H1 (cell line): ENCODE measurements at regions not wholly inside any gene's neighbourhood (a gene's known extent, or its start where the extent isn't known, plus 50 kb on each side); places are given as distances from the start of the nearest gene placed in this dataset.

ENCODE experiments used
- CTCF ChIA-PET: fragments of 300-600 bp; sonication (Branson Sonifier 250); formaldehyde crosslinking; loops from one replicate; lab custom pipeline; 2021; ENCODE audit not compliant: partially characterized antibody; lab: Charles Lee
- POLR2A ChIA-PET: fragments of 300-600 bp; sonication (Branson Sonifier 250); formaldehyde crosslinking; loops from one replicate; lab custom pipeline; 2021; ENCODE audit warnings: inconsistent platforms; ENCODE audit not compliant: partially characterized antibody; lab: Charles Lee
- DNase-seq, 2 experiments: peaks; one replicate each; pipeline versions ENCODE4 v3.0.0 to v3.0.0-alpha.2; 2010 to 2022; ENCODE audit warnings: low spot score in 2 of 2, low read depth in 1 of 2, mixed read lengths in 1 of 2
- FAIRE-seq: peaks from 2 replicates; lab custom pipeline; 2011; peaks lifted over from hg19 to GRCh38; lab: Jason Lieb, UNC
- H2AFZ ChIP-seq: 2 replicates; pipeline ENCODE4 v1.8.1; 2012; ENCODE audit warnings: low read length, inconsistent platforms
- H2AK5ac ChIP-seq: 2 replicates; pipeline ENCODE4 v1.6.1; 2013; ENCODE audit warnings: low read depth, low read length
- H2BK120ac ChIP-seq: replicated peaks from 2 replicates; pipeline ENCODE3; 2013; ENCODE audit warnings: low read depth, low read length, inconsistent platforms
- H2BK12ac ChIP-seq: 2 replicates; pipeline ENCODE4 v1.6.1; 2013; ENCODE audit warnings: low read depth, low read length
- H2BK15ac ChIP-seq: 2 replicates; pipeline ENCODE4 v1.6.1; 2013; ENCODE audit warnings: low read length
- H2BK20ac ChIP-seq: 2 replicates; pipeline ENCODE4 v1.6.1; 2013; ENCODE audit warnings: low read length
- H2BK5ac ChIP-seq: 2 replicates; pipeline ENCODE4 v1.6.1; 2013; ENCODE audit warnings: low read depth, low read length
- H3K14ac ChIP-seq: 2 replicates; pipeline ENCODE4 v1.6.1; 2013; ENCODE audit warnings: inconsistent platforms; ENCODE audit not compliant: insufficient read length
- H3K18ac ChIP-seq: 2 replicates; pipeline ENCODE4 v1.6.1; 2013; ENCODE audit warnings: low read length; ENCODE audit errors: extremely low read depth
- H3K23ac ChIP-seq: 2 replicates; pipeline ENCODE4 v1.6.1; 2013; ENCODE audit warnings: inconsistent platforms; ENCODE audit not compliant: insufficient read length
- H3K23me2 ChIP-seq: 2 replicates; pipeline ENCODE4 v1.6.1; 2013; ENCODE audit warnings: low read depth, low read length
- H3K27ac ChIP-seq: 2 replicates; pipeline ENCODE4 v1.6.1; 2011; ENCODE audit warnings: low read depth, low read length, inconsistent platforms
- H3K27me3 ChIP-seq, 4 experiments: replicated peaks in 1 of 4; 1 replicate in 1 of 4; 2 replicates in 3 of 4; pipeline versions ENCODE4 v1.6.1 to v1.8.1; 2011 to 2013; ENCODE audit warnings: low read length in 3 of 4, mild to moderate bottlenecking in 3 of 4, inconsistent platforms in 2 of 4, mixed read lengths in 2 of 4, moderate library complexity in 1 of 4; ENCODE audit not compliant: control insufficient read depth in 3 of 4, insufficient read depth in 3 of 4; ENCODE audit errors: extremely low read depth in 1 of 4
- H3K36me3 ChIP-seq, 4 experiments: 2 replicates each; pipeline versions ENCODE4 v1.6.1 to v1.8.1; 2011 to 2013; ENCODE audit warnings: mild to moderate bottlenecking in 4 of 4, low read length in 3 of 4, moderate library complexity in 2 of 4, control low read depth in 1 of 4, inconsistent platforms in 1 of 4; ENCODE audit not compliant: insufficient read depth in 4 of 4, control insufficient read depth in 2 of 4
- H3K4ac ChIP-seq: replicated peaks from 2 replicates; pipeline ENCODE3; 2013; ENCODE audit warnings: low read length, low read depth, mixed read lengths, inconsistent platforms; ENCODE audit not compliant: insufficient read length
- H3K4me1 ChIP-seq, 4 experiments: replicated peaks in 1 of 4; 1 replicate in 1 of 4; 2 replicates in 3 of 4; pipeline versions ENCODE4 v1.6.1 to v1.8.1; 2011 to 2013; ENCODE audit warnings: low read length in 3 of 4, inconsistent platforms in 2 of 4, mixed read lengths in 1 of 4; ENCODE audit not compliant: insufficient read depth in 4 of 4, control insufficient read depth in 3 of 4
- H3K4me2 ChIP-seq, 2 experiments: 2 replicates each; pipeline versions ENCODE4 v1.6.1 to v1.8.1; 2011 to 2013; ENCODE audit warnings: low read depth in 2 of 2, low read length in 2 of 2, control low read depth in 1 of 2, inconsistent platforms in 1 of 2, mild to moderate bottlenecking in 1 of 2; ENCODE audit not compliant: insufficient read depth in 1 of 2
- H3K4me3 ChIP-seq, 4 experiments: fragments of 200-600, 300-600 bp in 1 of 4; sonication (generic), shearing (Covaris generic), sonication (Bioruptor Twin) in 1 of 4; 2 replicates each; pipeline versions ENCODE4 v1.5.1 to v1.8.1; 2011 to 2016; ENCODE audit warnings: low read length in 4 of 4, low read depth in 3 of 4, control low read depth in 2 of 4, inconsistent platforms in 2 of 4, mild to moderate bottlenecking in 2 of 4, mixed read lengths in 1 of 4, moderate library complexity in 1 of 4; ENCODE audit not compliant: insufficient read depth in 2 of 4; ENCODE audit errors: extremely low read depth in 1 of 4
- H3K56ac ChIP-seq: replicated peaks from 2 replicates; pipeline ENCODE3; 2013; ENCODE audit warnings: low read depth, mild to moderate bottlenecking, mixed read lengths, low read length, inconsistent platforms; ENCODE audit not compliant: insufficient read length
- H3K79me1 ChIP-seq: 2 replicates; pipeline ENCODE4 v1.6.1; 2013; ENCODE audit warnings: low read depth, low read length, control low read depth
- H3K79me2 ChIP-seq, 2 experiments: 2 replicates each; pipeline versions ENCODE4 v1.6.1 to v1.8.1; 2012 to 2013; ENCODE audit warnings: low read length in 2 of 2, mild to moderate bottlenecking in 2 of 2, inconsistent platforms in 1 of 2; ENCODE audit not compliant: insufficient read depth in 2 of 2, control insufficient read depth in 1 of 2
- H3K9ac ChIP-seq, 4 experiments: replicated peaks in 1 of 4; 1 replicate in 1 of 4; 2 replicates in 3 of 4; pipeline versions ENCODE4 v1.6.1 to v1.8.1; 2011 to 2013; ENCODE audit warnings: low read depth in 3 of 4, low read length in 3 of 4, control low read depth in 2 of 4, mild to moderate bottlenecking in 2 of 4, moderate library complexity in 2 of 4, inconsistent platforms in 1 of 4; ENCODE audit errors: extremely low read depth in 1 of 4
- H3K9me3 ChIP-seq, 2 experiments: 2 replicates each; pipeline versions ENCODE4 v1.6.1 to v1.8.1; 2012 to 2013; ENCODE audit warnings: mild to moderate bottlenecking in 2 of 2, moderate library complexity in 2 of 2, control low read depth in 1 of 2, inconsistent platforms in 1 of 2, low read depth in 1 of 2, low read length in 1 of 2, mixed read lengths in 1 of 2; ENCODE audit not compliant: insufficient read depth in 2 of 2
- H4K20me1 ChIP-seq, 2 experiments: replicated peaks in 1 of 2; 2 replicates each; pipeline versions ENCODE3 to v1.8.1; 2011 to 2013; ENCODE audit warnings: inconsistent platforms in 2 of 2, low read length in 2 of 2, mild to moderate bottlenecking in 1 of 2; ENCODE audit not compliant: insufficient read depth in 2 of 2, control insufficient read depth in 1 of 2
- H4K5ac ChIP-seq: 2 replicates; pipeline ENCODE4 v1.6.1; 2013; ENCODE audit warnings: low read length, low read depth, mixed read lengths, inconsistent platforms; ENCODE audit not compliant: insufficient read length
- H4K8ac ChIP-seq: 2 replicates; pipeline ENCODE4 v1.8.0; 2013; ENCODE audit warnings: mild to moderate bottlenecking, moderate library complexity, low read length, inconsistent platforms; ENCODE audit not compliant: insufficient read depth; ENCODE audit errors: extremely low read depth
- H4K91ac ChIP-seq: replicated peaks from 2 replicates; pipeline ENCODE3; 2013; ENCODE audit warnings: low read length, mixed read lengths, inconsistent platforms; ENCODE audit not compliant: insufficient read length
- MAFK ChIP-seq: IDR thresholded peaks from 2 replicates; pipeline ENCODE4 v1.6.1; 2012; ENCODE audit warnings: low read depth, mild to moderate bottlenecking, improper control_type of control experiment, low read length
- WGBS, 2 experiments: shearing (Covaris generic) in 1 of 2; methylation state at CpG; one replicate each; pipeline versions ENCODE4 v1.1.6 to v1.1.7; 2013 to 2015; ENCODE audit warnings: low lambda C conversion rate in 2 of 2, mixed read lengths in 2 of 2, inconsistent platforms in 1 of 2, low coverage in 1 of 2, missing lambda C conversion rate in 1 of 2; ENCODE audit not compliant: insufficient replicate concordance in 2 of 2, insufficient coverage in 1 of 2, insufficient read length in 1 of 2; ENCODE audit errors: extremely low coverage in 1 of 2, missing lambda C conversion rate in 1 of 2; 5-methylcytosine and 5-hydroxymethylcytosine counted together
- TF ChIP-seq, protein P1 (sequence below): IDR thresholded peaks from 2 replicates; pipeline ENCODE4 v1.6.1; 2011; ENCODE audit warnings: low read length, improper control_type of control experiment

DNA sequence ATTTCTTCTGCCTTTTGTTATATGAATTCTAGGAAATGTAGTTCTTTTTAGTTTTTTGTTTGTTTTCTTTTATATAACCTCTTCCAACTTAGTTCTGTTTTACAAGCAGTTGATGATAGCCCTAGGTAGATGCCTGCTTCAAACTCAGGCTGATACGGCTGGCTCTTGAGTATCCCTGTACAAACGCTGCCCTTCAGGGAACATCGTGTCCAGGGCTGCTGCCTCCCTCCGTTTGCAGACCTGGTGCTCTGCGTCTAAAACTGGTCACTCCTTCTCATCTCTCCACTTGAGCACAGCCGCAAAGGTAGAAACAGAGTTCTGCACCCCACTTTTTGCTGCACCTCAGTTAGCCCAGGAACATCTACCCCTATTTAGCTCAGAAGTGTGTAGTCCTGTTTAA is 310.1 kb downstream of the PRL start:
- Histone ChIP-seq H2BK20ac (no peak overlapping the region), H4K5ac (no peak overlapping the region), H3K4me2 (no peak overlapping the region), H3K79me1 (no peaks in the 10 kb centered on the region; the same call in 1 of the 2 replicates), H2BK120ac (no peak overlapping the region), H2AK5ac (no peak overlapping the region), H3K23ac (no peak overlapping the region), H3K4ac (no peak overlapping the region), H4K8ac (no peak overlapping the region), H3K9me3 (no peaks in the 10 kb centered on the region), H2AFZ (no peak overlapping the region), H3K27ac (no peak overlapping the region), H3K23me2 (no peaks in the 10 kb centered on the region), H3K79me2 (peaks cover 0 to 4% of the 10 kb centered on the region in 2 experiments; a peak in 1 of 4 replicates), H3K14ac (no peak overlapping the region), H2BK12ac (no peak overlapping the region), H2BK5ac (no peak overlapping the region), H3K18ac (no peak overlapping the region), H4K91ac (no peak overlapping the region), H3K4me1 (peaks cover 0 to 4% (median 1%) of the 10 kb centered on the region in 4 experiments; a peak in 2 of 7 replicates), H3K36me3 (no peaks in the 10 kb centered on the region; a peak in 3 of 8 replicates), H4K20me1 (peaks cover 0 to 2% of the 10 kb centered on the region in 2 experiments), H3K56ac (no peak overlapping the region), H3K4me3 (no peak overlapping the region), H2BK15ac (no peak overlapping the region), H3K27me3 (no peaks in the 10 kb centered on the region), H3K9ac (no peak overlapping the region)
- CTCF ChIA-PET: no interaction called here
- FAIRE-seq (no peak), DNase-seq (no peak)
- POLR2A ChIA-PET: interaction anchor here (0.8 to 1.2 kb wide), 2 partner anchors 23 to 398 kb away, joined by 3 read pairs; no protein-coding TSS in a partner anchor
- 67% methylated on average over 6 of the region's 6 CpGs; no CpG with 5 or more reads in 1 of the 2 experiments for WGBS, 2 experiments
- TF ChIP-seq, protein P1, sequence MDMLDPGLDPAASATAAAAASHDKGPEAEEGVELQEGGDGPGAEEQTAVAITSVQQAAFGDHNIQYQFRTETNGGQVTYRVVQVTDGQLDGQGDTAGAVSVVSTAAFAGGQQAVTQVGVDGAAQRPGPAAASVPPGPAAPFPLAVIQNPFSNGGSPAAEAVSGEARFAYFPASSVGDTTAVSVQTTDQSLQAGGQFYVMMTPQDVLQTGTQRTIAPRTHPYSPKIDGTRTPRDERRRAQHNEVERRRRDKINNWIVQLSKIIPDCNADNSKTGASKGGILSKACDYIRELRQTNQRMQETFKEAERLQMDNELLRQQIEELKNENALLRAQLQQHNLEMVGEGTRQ: no peak
- TF ChIP-seq MAFK: no peak
